RWPE2 (cell line): ENCODE measurements at regions not wholly inside any gene's neighbourhood (a gene's known extent, or its start where the extent isn't known, plus 50 kb on each side); places are given as distances from the start of the nearest gene placed in this dataset.

Source experiments
- ATAC-seq: fragments of 200-7000 bp; cut with Tn5 transposase; 3 replicates; pipeline ENCODE4 v1.9.1; 2021; ENCODE audit warnings: low read depth
- DNase-seq: peaks from one replicate; pipeline ENCODE4 v3.0.0-alpha.2; 2020; ENCODE audit warnings: low spot score
- H3K27ac ChIP-seq: fragments of 450-650 bp; 2 replicates; pipeline ENCODE4 v1.5.1; 2017; ENCODE audit warnings: mild to moderate bottlenecking; ENCODE audit not compliant: poor library complexity, severe bottlenecking
- H3K27me3 ChIP-seq: fragments of 250-450 bp; sonication (Bioruptor Pico); 2 replicates; pipeline ENCODE4 v1.5.1; 2021; ENCODE audit warnings: mild to moderate bottlenecking, moderate library complexity; ENCODE audit not compliant: insufficient read depth, poor library complexity, severe bottlenecking
- H3K36me3 ChIP-seq: fragments of 250-450 bp; sonication (Bioruptor Pico); 2 replicates; pipeline ENCODE4 v1.5.1; 2020; ENCODE audit warnings: low read depth, mild to moderate bottlenecking, moderate library complexity
- H3K4me1 ChIP-seq: fragments of 250-450 bp; sonication (Bioruptor Pico); 2 replicates; pipeline ENCODE4 v1.5.1; 2021; ENCODE audit warnings: mild to moderate bottlenecking, moderate library complexity; ENCODE audit not compliant: insufficient read depth, poor library complexity, severe bottlenecking
- H3K4me3 ChIP-seq: fragments of 250-450 bp; sonication (Bioruptor Pico); 2 replicates; pipeline ENCODE4 v1.5.1; 2021; ENCODE audit warnings: mild to moderate bottlenecking, moderate library complexity; ENCODE audit not compliant: severe bottlenecking
- H3K9me3 ChIP-seq: fragments of 250-450 bp; sonication (Bioruptor Pico); 2 replicates; pipeline ENCODE4 v1.5.1; 2021; ENCODE audit warnings: mild to moderate bottlenecking, moderate library complexity; ENCODE audit not compliant: severe bottlenecking
- TF ChIP-seq, protein P1 (sequence below): fragments of 450-650 bp; IDR thresholded peaks from one replicate; pipeline ENCODE4 v1.5.1; 2017; ENCODE audit warnings: mild to moderate bottlenecking, moderate library complexity; ENCODE audit not compliant: poor library complexity, severe bottlenecking

GRCh38 chr2:79383681-79384080 lies 129.2 kb upstream of the CTNNA2 start:
- Histone ChIP-seq H3K4me3 (no peak overlapping the region), H3K4me1 (no peaks in the 10 kb centered on the region), H3K36me3 (no peaks in the 10 kb centered on the region), H3K9me3 (no peaks in the 10 kb centered on the region), H3K27ac (no peak overlapping the region), H3K27me3 (no peaks in the 10 kb centered on the region)
- no peak for DNase-seq
- no peak for ATAC-seq
- TF ChIP-seq, protein P1, sequence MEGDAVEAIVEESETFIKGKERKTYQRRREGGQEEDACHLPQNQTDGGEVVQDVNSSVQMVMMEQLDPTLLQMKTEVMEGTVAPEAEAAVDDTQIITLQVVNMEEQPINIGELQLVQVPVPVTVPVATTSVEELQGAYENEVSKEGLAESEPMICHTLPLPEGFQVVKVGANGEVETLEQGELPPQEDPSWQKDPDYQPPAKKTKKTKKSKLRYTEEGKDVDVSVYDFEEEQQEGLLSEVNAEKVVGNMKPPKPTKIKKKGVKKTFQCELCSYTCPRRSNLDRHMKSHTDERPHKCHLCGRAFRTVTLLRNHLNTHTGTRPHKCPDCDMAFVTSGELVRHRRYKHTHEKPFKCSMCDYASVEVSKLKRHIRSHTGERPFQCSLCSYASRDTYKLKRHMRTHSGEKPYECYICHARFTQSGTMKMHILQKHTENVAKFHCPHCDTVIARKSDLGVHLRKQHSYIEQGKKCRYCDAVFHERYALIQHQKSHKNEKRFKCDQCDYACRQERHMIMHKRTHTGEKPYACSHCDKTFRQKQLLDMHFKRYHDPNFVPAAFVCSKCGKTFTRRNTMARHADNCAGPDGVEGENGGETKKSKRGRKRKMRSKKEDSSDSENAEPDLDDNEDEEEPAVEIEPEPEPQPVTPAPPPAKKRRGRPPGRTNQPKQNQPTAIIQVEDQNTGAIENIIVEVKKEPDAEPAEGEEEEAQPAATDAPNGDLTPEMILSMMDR: no peak

DNA sequence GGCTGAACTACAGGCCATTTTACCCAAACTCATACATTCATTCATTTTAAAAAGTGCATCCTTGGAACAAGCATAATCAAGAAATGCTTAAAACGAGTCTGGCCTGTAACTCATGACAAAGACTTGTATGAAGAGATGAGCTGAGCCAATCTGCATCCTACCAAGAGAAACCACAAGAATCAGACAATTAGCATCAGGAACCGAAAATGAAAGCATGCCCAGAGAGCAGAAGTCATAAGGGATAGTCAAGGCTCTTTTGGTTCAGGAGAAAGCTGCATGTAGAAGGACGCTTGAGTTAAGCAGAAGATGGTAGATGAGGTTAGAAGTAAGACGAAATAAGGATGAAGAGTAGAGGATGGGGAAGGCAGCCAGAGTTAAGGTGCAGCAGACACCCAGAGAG lies 137.0 kb upstream of the CTNNA2 start:
- Histone ChIP-seq H3K4me1 (no peaks in the 10 kb centered on the region), H3K36me3 (no peaks in the 10 kb centered on the region), H3K27me3 (no peaks in the 10 kb centered on the region), H3K9me3 (no peaks in the 10 kb centered on the region), H3K27ac (no peak overlapping the region), H3K4me3 (no peak overlapping the region)
- DNase-seq: no peak
- TF ChIP-seq, protein P1: no peak
- no peak for ATAC-seq

GRCh38 chr2:79373358-79374130 lies 139.3 kb upstream of the CTNNA2 start:
- H3K27ac ChIP-seq: no peak overlapping the region
- H3K27me3 ChIP-seq: no peaks in the 10 kb centered on the region
- no peaks in the 10 kb centered on the region for H3K36me3 ChIP-seq
- TF ChIP-seq, protein P1: no peak
- no peaks in the 10 kb centered on the region for H3K4me1 ChIP-seq
- ATAC-seq: no peak
- no peak for DNase-seq
- no peak overlapping the region for H3K4me3 ChIP-seq
- H3K9me3 ChIP-seq: no peaks in the 10 kb centered on the region

DNA sequence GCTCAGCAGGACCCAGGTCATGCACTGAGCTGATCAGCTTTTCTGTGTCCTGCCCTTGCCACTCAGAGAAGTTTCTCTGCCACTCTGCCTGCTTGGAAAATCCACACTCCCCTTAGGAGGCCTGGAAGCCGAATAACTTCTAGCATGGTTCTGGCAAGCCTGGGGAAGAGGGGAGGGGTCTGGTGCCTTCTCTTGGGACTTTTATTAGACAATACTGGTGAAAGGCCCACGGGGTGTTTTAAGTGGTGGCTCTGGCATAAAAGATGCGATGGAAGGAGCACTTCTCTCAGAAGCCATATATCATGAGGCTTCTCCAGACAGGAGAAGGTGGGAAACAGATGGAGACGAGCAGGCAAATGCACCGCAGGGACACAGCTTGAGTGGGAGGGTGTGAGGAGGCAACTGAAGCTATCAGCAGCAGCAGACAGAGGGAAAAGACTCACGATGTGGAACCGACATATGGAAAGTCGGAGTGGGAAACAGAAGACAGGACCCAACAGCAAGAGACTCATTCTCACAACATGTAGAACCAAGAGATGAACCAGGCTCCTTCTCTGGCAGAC lies 141.8 kb upstream of the CTNNA2 start:
- H3K4me1 ChIP-seq: no peaks in the 10 kb centered on the region
- no peaks in the 10 kb centered on the region for H3K36me3 ChIP-seq
- TF ChIP-seq, protein P1: no peak
- no peaks in the 10 kb centered on the region for H3K9me3 ChIP-seq
- H3K27me3 ChIP-seq: no peaks in the 10 kb centered on the region
- no peak overlapping the region for H3K27ac ChIP-seq
- DNase-seq: no peak
- no peak for ATAC-seq
- no peak overlapping the region for H3K4me3 ChIP-seq

DNA sequence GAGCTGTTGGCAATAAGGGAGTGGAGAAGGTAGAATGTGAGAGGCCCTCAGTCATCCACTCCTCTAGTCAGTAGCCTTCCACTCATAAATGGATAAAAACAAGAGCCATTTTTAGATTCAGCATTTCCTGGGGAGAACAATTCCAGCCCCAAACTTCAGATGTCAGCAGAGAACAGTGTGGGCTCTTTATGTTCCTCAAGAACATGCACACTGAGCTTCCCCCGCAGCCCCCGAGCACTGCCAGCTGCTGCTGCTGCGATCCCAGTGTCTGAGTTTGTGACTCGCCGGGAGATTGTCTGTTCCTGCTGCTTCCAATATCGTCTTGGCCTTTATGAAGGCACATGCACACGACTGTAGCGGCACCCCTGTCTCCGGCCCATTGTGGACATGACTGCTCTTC lies 143.7 kb upstream of the CTNNA2 start:
- Histone ChIP-seq H3K27ac (no peak overlapping the region), H3K9me3 (no peaks in the 10 kb centered on the region), H3K4me3 (no peak overlapping the region), H3K4me1 (no peaks in the 10 kb centered on the region), H3K36me3 (no peaks in the 10 kb centered on the region), H3K27me3 (no peaks in the 10 kb centered on the region)
- no peak for DNase-seq
- ATAC-seq: no peak
- TF ChIP-seq, protein P1: no peak
